Upper lobe of right lung (tissue), 1 donor: ENCODE measurements at regions not wholly inside any gene's neighbourhood (a gene's known extent, or its start where the extent isn't known, plus 50 kb on each side); places are given as distances from the start of the nearest gene placed in this dataset.

Experiments
- ATAC-seq: fragments of 200-7000 bp; cut with Tn5 transposase; one replicate; pipeline ENCODE4 v1.9.1; 2020; ENCODE audit warnings: mild to moderate bottlenecking, moderate library complexity
- DNase-seq: peaks from one replicate; pipeline ENCODE4 v3.0.0-alpha.2; 2020
- H3K27ac ChIP-seq: fragments of 200-600 bp; one replicate; pipeline ENCODE4 v1.8.0; 2022
- H3K27me3 ChIP-seq: fragments of 200-600 bp; one replicate; pipeline ENCODE4 v1.8.0; 2022; ENCODE audit warnings: mild to moderate bottlenecking
- H3K36me3 ChIP-seq: fragments of 200-600 bp; one replicate; pipeline ENCODE4 v1.8.0; 2022
- H3K4me1 ChIP-seq: fragments of 200-600 bp; one replicate; pipeline ENCODE4 v1.8.0; 2022
- H3K4me3 ChIP-seq: fragments of 200-600 bp; one replicate; pipeline ENCODE4 v1.8.0; 2022; ENCODE audit warnings: mild to moderate bottlenecking
- H3K9me3 ChIP-seq: fragments of 200-600 bp; one replicate; pipeline ENCODE4 v1.8.0; 2022
- CTCF ChIP-seq: fragments of 200-600 bp; IDR thresholded peaks from one replicate; pipeline ENCODE4 v1.8.0; 2022; ENCODE audit warnings: antibody characterized with exemption
- intact Hi-C: fragments of 100-400 bp; cut with DNase I; formaldehyde crosslinking; loops from one replicate; pipeline ENCODE4 v1.11.0; 2022
- donor health status: DM: no; HTN: yes; CAD: no; lungs with severe emphysema.

GRCh38 chr2:81171447-81171846, 866.9 kb upstream of the LRRTM1 start:
- Histone ChIP-seq H3K9me3 (no peaks in the 10 kb centered on the region), H3K27ac (no peak overlapping the region), H3K4me1 (no peaks in the 10 kb centered on the region), H3K4me3 (no peak overlapping the region), H3K36me3 (no peaks in the 10 kb centered on the region), H3K27me3 (no peaks in the 10 kb centered on the region)
- no peak for ATAC-seq
- DNase-seq = no peak
- intact Hi-C loops = no loop called here
- TF ChIP-seq CTCF = no peak

- Histone ChIP-seq H3K27ac (no peak overlapping the region), H3K27me3 (no peaks in the 10 kb centered on the region), H3K4me1 (no peaks in the 10 kb centered on the region), H3K9me3 (no peaks in the 10 kb centered on the region), H3K4me3 (no peak overlapping the region), H3K36me3 (no peaks in the 10 kb centered on the region)
- no peak for TF ChIP-seq CTCF
- DNase-seq (no peak), ATAC-seq (no peak)
- intact Hi-C loops = no loop called here
Measured at GRCh38 chr2:81163583-81163982, 859.0 kb upstream of the LRRTM1 start.

- no peaks in the 10 kb centered on the region for H3K4me1 ChIP-seq
- H3K27me3 ChIP-seq = no peaks in the 10 kb centered on the region
- no peak for DNase-seq
- ATAC-seq = no peak
- H3K36me3 ChIP-seq = no peaks in the 10 kb centered on the region
- H3K27ac ChIP-seq = no peak overlapping the region
- intact Hi-C loops = no loop called here
- TF ChIP-seq CTCF = no peak
- H3K4me3 ChIP-seq = no peak overlapping the region
- no peaks in the 10 kb centered on the region for H3K9me3 ChIP-seq
Measured at GRCh38 chr2:81158505-81158904, 854.0 kb upstream of the LRRTM1 start.

GRCh38 chr2:81148323-81148722, 843.8 kb upstream of the LRRTM1 start:
- DNase-seq (no peak), ATAC-seq (no peak)
- Histone ChIP-seq H3K4me3 (no peak overlapping the region), H3K4me1 (no peaks in the 10 kb centered on the region), H3K27ac (no peak overlapping the region), H3K36me3 (no peaks in the 10 kb centered on the region), H3K27me3 (no peaks in the 10 kb centered on the region), H3K9me3 (no peaks in the 10 kb centered on the region)
- TF ChIP-seq CTCF = no peak
- intact Hi-C loops = no loop called here

GRCh38 chr2:81136296-81136695, 831.7 kb upstream of the LRRTM1 start:
- no peak for DNase-seq
- H3K9me3 ChIP-seq = no peaks in the 10 kb centered on the region
- no peaks in the 10 kb centered on the region for H3K36me3 ChIP-seq
- H3K27ac ChIP-seq = no peak overlapping the region
- no peak overlapping the region for H3K4me3 ChIP-seq
- no peak for ATAC-seq
- TF ChIP-seq CTCF = no peak
- H3K27me3 ChIP-seq = no peaks in the 10 kb centered on the region
- H3K4me1 ChIP-seq = no peaks in the 10 kb centered on the region
- intact Hi-C loops = no loop called here

- Histone ChIP-seq H3K27ac (no peak overlapping the region), H3K36me3 (no peaks in the 10 kb centered on the region), H3K4me1 (no peaks in the 10 kb centered on the region), H3K4me3 (no peak overlapping the region), H3K27me3 (no peaks in the 10 kb centered on the region), H3K9me3 (no peaks in the 10 kb centered on the region)
- no peak for ATAC-seq
- no peak for TF ChIP-seq CTCF
- no peak for DNase-seq
- intact Hi-C loops = no loop called here
Measured at GRCh38 chr2:81097361-81097760, 792.8 kb upstream of the LRRTM1 start.
